AG10803 (cell line): ENCODE measurements at regions not wholly inside any gene's neighbourhood (a gene's known extent, or its start where the extent isn't known, plus 50 kb on each side); places are given as distances from the start of the nearest gene placed in this dataset.

Source experiments
- DNase-seq: peaks from one replicate; pipeline ENCODE4 v3.0.0; 2010; ENCODE audit warnings: low read depth
- H3K4me3 ChIP-seq: 2 replicates; pipeline ENCODE4 v1.5.1; 2011; ENCODE audit warnings: mild to moderate bottlenecking, low read length, control low read depth
- CTCF ChIP-seq: conservative IDR thresholded peaks from 2 replicates; pipeline ENCODE4 v1.5.1; 2011; ENCODE audit warnings: mild to moderate bottlenecking, low read length, control low read depth, inconsistent platforms

GRCh38 chr12:34526946-34527345, 504.6 kb downstream of the ALG10 start:
- DNase-seq: no peak
- no peak for TF ChIP-seq CTCF
- H3K4me3 ChIP-seq: no peak overlapping the region

- H3K4me3 ChIP-seq: no peak overlapping the region
- DNase-seq: no peak
- TF ChIP-seq CTCF: no peak
Measured at GRCh38 chr12:34547276-34547675, 525.0 kb downstream of the ALG10 start.

GRCh38 chr12:34591966-34592365, 569.7 kb downstream of the ALG10 start:
- H3K4me3 ChIP-seq: no peak overlapping the region
- no peak for DNase-seq
- TF ChIP-seq CTCF: no peak

DNA sequence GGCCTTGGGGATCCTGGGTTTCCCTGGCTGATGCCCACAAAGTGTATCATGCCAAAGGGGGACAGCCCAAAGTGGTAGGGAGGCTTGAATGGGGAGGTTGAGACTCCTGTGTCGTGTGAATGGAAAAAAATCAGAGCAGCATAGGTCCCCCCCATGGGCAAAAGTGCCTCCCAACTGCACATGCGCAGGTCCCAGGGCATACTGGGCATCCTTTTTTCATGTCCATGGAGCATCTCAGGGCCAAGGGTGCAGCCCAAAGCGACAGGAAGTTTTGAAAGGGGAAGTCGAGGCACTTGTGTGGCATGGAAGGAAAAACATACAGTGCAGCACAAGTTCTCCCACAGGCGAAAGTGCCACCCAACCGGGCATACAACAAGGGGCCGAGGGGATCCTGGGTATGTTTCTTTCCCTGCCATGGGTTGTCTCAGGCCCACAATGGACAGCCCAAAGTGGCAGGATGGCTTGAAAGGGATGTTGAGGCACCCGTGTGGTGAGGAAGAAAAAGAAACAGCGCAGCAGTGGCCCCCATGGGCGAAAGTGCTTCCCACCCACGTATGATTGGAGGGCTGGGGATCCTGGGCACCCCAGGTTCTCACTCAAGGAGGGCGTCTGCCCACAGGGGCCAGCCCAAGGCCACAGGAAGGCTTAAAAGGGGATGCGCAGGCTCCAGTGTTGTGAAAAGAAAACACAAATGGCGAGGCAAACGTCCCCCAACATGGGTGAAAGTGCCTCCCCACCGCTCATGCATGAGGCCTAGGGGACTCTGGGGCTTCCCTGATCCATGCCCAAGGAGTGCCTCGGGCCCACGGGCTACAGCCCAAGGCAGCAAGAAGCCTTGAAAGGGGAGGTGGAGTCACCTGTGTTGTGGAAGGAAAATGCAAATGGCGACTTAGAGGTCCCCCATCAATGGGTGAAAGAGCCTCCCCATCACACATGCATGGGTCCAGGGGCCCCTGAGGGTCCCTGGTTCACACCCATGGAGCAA, 573.7 kb downstream of the ALG10 start:
- no peak for DNase-seq

GRCh38 chr12:34597548-34598351, 575.5 kb downstream of the ALG10 start:
- H3K4me3 ChIP-seq: no peak overlapping the region
- no peak for DNase-seq
- no peak for TF ChIP-seq CTCF

More for the DNA sequence above, 573.7 kb downstream of the ALG10 start:
- TF ChIP-seq CTCF: no peak
- H3K4me3 ChIP-seq: no peak overlapping the region

- DNase-seq: no peak
- TF ChIP-seq CTCF: no peak
- no peak overlapping the region for H3K4me3 ChIP-seq
Measured at GRCh38 chr12:34598352-34598827, 576.1 kb downstream of the ALG10 start.
